HG03039 (cell line): ENCODE measurements at regions not wholly inside any gene's neighbourhood (a gene's known extent, or its start where the extent isn't known, plus 50 kb on each side); places are given as distances from the start of the nearest gene placed in this dataset.
"Not testable (repeated sequence)": the region's sequence is repeated elsewhere in the genome, so short reads cannot be mapped to it uniquely, and the experiment has no call there.

Source experiments
- ATAC-seq: cut with Tn5 transposase; IDR thresholded peaks from one replicate; pipeline ENCODE4 v1.9.1; 2021; ENCODE audit warnings: mild to moderate bottlenecking, moderate library complexity; ENCODE audit not compliant: unreplicated experiment

GRCh38 chr4:105022811-105023667, 123.6 kb upstream of the TET2 start:
- no peak for ATAC-seq

GRCh38 chr4:105023668-105024055, 123.0 kb upstream of the TET2 start:
- ATAC-seq = no peak

GRCh38 chr4:105025263-105026017, 121.2 kb upstream of the TET2 start:
- ATAC-seq = no peak

GRCh38 chr4:105036991-105037390, 109.7 kb upstream of the TET2 start:
- no peak for ATAC-seq

GRCh38 chr4:105042451-105042850, 104.2 kb upstream of the TET2 start:
- no peak for ATAC-seq

GRCh38 chr4:105050896-105051295, 95.8 kb upstream of the TET2 start:
- ATAC-seq = no peak

GRCh38 chr4:105057370-105058105, 89.1 kb upstream of the TET2 start:
- no peak for ATAC-seq

- no peak for ATAC-seq
Observed at GRCh38 chr4:105058177-105058812, 88.4 kb upstream of the TET2 start.

GRCh38 chr4:105059337-105059736, 87.3 kb upstream of the TET2 start:
- ATAC-seq = peak; percentile 37

- peak; percentile 91 for ATAC-seq
Observed at GRCh38 chr4:105060628-105061027, 86.0 kb upstream of the TET2 start.

GRCh38 chr4:105061136-105061696, 85.5 kb upstream of the TET2 start:
- ATAC-seq = peak; percentile 25

GRCh38 chr4:105061731-105062130, 84.9 kb upstream of the TET2 start:
- no peak for ATAC-seq

- no peak for ATAC-seq
Observed at GRCh38 chr4:105066401-105066800, 80.3 kb upstream of the TET2 start.

- ATAC-seq = no peak
Observed at GRCh38 chr4:105067431-105067830, 79.2 kb upstream of the TET2 start.

GRCh38 chr4:105067946-105068345, 78.7 kb upstream of the TET2 start:
- ATAC-seq = no peak

- ATAC-seq = no peak
Observed at GRCh38 chr4:105068516-105068915, 78.2 kb upstream of the TET2 start.

GRCh38 chr4:105072095-105072494, 74.6 kb upstream of the TET2 start:
- ATAC-seq = not testable (repeated sequence)

GRCh38 chr4:105074097-105074496, 72.6 kb upstream of the TET2 start:
- ATAC-seq = no peak

GRCh38 chr4:105075045-105075444, 71.6 kb upstream of the TET2 start:
- no peak for ATAC-seq

GRCh38 chr4:105088110-105088879, 58.4 kb upstream of the TET2 start:
- no peak for ATAC-seq
